NCI-H345 treated with DMSO at 0.1 percent for 48 hours (cell line): ENCODE measurements at regions not wholly inside any gene's neighbourhood (a gene's known extent, or its start where the extent isn't known, plus 50 kb on each side); places are given as distances from the start of the nearest gene placed in this dataset.

ENCODE experiments used
- DNase-seq: peaks from one replicate; lab custom pipeline; 2025; ENCODE audit not compliant: unreplicated experiment; lab: John Stamatoyannopoulos, UW

DNA sequence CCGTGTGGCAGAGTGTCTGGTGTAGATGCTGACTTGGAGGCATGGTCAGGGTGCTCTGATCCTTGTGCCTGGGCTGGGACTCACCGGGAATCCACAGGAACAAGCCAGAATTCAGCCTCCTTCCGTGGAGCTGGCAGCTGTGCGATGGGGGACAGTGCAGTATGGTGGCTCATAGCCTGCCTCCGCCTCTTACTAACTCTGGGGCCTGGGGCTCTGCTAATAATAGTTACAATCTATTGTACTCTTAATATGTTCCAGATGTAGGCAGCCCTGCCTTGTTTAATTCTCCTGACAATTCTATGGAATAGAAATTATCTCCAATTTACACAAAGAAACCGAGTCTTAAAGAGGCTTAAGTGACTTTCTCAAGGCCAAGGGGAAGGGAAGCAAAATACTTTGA, 77.6 kb downstream of the PCDH1 start:
- DNase-seq = no peak

GRCh38 chr5:141799507-141800167, 78.6 kb downstream of the PCDH1 start:
- no peak for DNase-seq

DNA sequence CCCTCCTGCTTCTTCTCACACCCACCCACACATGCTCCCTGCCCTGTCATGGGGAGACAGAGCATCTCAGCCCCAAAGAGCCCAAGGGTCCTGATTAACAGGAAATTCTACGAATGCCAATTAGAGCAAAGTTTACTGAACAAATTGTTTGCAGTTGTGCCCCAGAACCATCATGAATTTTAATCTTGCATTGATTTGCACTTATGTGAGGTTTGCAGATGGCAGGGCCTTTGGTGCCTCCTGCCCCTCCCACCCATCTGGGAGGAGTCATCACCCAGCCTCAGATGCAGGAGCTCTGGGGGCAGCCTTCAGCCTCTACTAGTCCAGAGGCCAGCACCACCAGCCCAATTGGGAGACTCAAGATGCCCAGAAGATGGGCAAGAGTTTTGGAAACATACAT, 80.8 kb downstream of the PCDH1 start:
- DNase-seq = no peak

DNA sequence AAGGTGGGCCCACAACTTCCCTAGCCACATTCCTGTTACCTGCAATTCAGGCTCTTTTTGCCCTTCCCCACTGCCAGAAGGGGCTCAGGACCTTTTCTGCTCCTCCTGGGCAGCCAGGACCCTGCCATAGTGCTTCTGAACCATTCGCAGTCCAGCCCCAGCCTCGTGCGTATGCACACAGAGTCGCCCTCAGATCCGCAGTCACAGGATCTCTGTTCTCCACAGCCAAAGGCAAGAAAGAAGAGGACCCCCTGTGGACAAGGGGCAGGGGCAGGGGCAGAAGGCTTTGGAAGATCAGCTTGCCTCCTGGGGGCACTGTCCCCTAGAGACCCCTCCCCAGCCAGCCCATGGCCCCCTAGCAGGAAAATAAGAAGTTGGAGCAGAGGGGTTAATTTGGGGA, 82.8 kb downstream of the PCDH1 start:
- no peak for DNase-seq

DNA sequence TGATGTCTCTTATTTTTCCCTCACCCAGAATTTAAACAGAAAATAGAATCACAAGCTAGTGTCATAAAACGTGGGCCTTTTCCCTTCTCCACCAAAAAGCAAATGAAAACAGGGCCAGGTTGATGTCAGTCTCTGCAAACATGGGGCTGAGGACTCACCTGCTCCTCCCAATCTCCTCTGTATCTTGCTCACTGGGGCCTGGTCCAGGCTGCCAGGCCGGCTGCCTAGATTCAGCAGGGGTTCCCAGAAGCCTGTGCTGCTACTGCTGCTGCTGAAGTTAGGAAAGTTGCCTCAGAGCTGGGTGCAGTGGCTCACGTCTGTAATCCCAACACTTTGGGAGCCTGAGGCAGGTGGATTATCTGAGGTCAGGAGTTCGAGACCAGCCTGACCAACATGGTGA, 84.3 kb downstream of the PCDH1 start:
- DNase-seq = no peak

DNA sequence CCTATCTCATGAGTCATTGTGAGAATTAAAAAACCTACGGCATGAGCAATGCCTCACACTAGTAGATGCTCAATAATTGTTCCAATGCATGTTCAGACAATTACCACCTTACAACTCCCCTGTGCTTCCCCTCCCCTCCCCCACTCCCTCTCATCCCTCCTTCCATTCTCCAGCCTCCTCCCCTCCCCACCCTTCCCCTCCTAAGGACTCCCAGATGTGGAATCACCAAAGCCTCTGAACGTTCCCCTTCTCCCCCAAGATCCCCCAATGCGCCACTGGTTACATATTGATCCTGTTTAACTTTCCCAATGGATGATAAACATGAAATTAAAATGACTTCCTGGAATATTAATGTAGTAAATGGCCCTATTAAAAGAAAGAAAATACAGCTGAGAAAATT, 84.8 kb downstream of the PCDH1 start:
- DNase-seq = no peak

DNA sequence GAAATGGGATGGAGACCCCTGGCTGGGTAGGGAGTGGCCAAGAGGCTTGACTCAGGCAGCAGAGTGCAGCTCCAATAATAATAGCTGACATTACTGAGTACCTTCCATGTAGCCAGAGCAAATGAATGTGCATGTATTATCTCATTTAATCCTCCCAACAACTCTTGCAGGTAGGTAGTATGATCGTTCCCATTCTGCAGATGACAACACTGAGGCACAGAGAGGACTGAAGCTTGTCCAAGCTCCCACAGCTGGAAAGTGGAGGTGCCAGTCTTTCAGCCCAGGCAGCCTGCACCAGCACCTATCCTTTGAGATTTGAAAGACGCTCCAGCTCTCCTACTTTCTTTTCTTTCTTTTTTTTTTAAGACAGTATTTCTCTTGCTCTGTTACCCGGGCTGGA, 87.6 kb downstream of the PCDH1 start:
- DNase-seq = no peak

GRCh38 chr5:141789330-141789729, 88.9 kb downstream of the PCDH1 start:
- no peak for DNase-seq

- DNase-seq = no peak
Observed at GRCh38 chr5:141788296-141788970, 89.8 kb downstream of the PCDH1 start.

GRCh38 chr5:141787376-141787775, 90.8 kb downstream of the PCDH1 start:
- no peak for DNase-seq

DNA sequence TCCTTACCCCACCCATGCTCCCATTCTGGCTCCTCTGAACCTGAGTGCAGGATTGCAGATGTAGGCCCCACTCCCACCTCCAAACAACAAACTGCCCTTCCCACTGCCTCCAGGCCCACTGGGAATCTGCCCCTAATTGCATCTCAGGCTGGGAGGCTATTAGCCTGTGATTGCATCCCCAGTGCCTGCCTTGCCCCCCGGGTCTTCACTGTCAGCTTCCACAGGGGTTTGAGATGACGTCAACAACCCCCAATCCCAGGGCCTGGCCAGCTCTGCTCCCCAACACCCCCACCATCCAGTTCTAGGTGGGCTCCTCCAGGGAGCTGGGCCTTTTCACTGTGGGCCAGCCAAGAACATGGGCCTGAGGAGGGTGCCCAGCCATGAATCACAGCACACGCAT, 91.5 kb downstream of the PCDH1 start:
- no peak for DNase-seq

- DNase-seq = no peak
Observed at GRCh38 chr5:141785711-141786110, 92.5 kb downstream of the PCDH1 start.

GRCh38 chr5:141785135-141785534, 93.1 kb downstream of the PCDH1 start:
- DNase-seq = no peak

DNA sequence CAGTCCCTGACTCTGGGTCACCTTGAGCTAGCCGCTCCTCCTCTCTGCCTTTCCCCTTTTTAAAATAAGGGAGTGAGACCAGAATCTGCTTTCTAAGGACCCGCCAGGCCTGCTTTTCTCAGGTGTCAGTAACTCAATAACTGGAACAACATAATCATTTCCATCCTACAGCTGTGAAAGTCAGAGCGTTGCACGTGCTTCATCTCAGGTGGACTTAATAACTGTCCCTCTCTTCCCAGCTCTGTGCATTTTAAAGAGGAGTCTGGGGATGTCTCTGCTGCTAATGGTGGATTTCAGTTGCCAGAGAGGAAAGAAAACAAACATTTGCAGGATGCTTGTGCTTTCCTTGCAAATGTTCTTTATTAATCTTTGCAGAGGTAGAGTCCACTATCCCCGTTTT, 93.7 kb downstream of the PCDH1 start:
- DNase-seq = no peak

- DNase-seq = no peak
Observed at GRCh38 chr5:141783947-141784296, 94.3 kb downstream of the PCDH1 start.

DNA sequence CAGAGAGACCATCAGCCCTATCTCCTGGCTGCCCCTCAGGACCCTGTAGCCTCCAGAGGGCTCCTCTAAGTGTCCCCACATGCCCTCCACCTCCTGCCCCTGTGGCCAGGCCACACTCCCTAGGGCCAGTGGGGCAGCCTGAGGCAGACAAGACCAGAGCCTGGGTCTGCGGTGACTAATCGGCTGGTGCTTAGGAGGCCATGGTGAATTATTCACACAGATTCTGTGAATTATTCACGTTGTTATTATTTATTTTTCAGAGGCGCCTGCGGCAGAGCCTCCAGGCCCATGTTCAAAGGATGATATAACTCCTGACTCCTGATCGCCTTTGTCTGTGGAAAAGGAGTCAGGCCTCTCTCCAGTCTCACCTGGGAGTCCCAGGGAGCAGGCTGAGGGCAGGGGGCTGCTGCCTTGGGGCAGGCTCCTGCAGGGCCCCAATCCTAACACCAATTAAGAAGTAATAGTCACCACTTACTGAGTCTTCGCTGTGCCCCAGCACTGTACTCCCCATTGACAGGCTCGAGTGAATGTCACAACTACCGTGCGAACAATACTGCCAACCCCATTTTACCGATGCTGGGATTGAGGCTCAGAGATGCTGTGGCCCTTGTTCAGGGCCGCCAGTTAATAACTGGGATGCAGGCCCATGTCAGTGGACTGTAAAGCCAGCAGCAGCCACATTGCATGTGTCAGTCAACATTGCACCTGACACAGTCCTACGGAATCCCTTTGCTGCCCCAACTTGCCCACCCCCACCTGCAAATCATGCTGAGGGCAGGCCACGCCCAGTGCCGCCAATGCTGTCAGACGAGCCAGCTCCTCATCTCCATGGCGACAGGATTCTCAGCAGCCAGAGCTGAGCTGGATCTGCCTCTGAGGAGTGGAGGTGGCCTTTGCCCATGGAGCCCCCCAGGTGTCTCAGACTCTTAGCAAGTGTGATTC, 94.9 kb downstream of the PCDH1 start:
- DNase-seq = peak; percentile 4

GRCh38 chr5:141781910-141782309, 96.3 kb downstream of the PCDH1 start:
- DNase-seq = no peak

GRCh38 chr5:141780952-141781781, 97.0 kb downstream of the PCDH1 start:
- DNase-seq = no peak

DNA sequence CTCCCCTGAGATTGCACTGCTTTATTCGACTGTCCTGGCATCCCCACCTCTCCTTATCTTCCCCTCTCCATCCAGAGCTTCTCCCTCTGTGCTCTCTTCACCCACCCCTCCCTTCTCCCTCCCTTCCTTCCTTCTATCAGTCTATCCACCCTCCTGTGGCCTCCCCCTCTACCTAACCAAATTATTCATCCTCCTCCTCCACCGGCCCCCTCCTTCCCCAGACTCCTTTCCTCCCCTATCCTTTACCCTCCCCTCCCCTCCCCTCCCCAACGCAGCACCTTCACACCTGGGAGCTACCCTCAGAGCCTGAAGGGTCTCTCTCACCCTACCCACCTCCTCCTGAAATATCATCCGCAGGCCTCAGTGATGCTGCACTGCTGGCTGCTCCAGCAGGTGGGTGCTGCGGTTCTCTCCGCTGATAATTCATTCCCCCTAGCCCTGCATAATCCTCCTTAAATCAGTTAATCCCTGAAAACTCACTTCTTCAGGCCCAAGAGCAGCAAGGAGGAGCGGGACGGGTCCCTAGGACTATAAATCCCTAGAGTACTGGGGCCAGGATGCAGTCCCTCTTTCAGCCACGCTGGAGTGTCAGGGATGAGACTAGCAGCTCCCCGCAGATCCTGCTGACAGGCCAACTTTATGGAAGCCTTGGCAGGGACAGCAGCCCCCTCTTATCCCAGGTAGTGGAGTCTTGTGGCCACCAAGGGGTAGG, 97.8 kb downstream of the PCDH1 start:
- no peak for DNase-seq

DNA sequence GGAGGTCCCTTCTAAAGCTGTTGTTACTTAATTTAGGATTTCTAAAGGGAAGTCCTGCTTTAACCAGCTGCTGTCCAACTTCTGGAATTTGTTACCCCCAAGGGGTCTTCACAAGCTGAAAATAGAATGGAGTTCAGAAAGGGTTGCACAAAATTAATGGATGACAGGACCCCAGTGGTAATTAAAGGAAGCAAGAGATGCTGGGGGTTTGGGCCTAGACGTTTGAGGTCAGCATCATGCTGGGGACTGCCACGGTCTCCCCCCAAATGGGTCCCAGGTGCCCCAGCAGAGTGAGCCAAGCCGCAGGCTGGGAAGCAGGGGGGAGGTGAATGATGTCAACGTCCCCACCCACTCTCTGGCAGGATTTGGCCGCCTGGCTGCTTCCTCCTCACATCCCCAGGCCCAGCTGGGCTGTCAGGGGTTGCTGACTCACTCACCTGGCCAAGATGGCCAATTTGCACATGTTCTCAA, 97.5 kb upstream of the ARAP3 start:
- DNase-seq = no peak
